ENCODE measurements at regions not wholly inside any gene's neighbourhood (a gene's known extent, or its start where the extent isn't known, plus 50 kb on each side); places are given as distances from the start of the nearest gene placed in this dataset.
A peak's percentile ranks its signal among the peaks of the same experiment; 100 is the strongest.
"Not testable (repeated sequence)": the region's sequence is repeated elsewhere in the genome, so short reads cannot be mapped to it uniquely, and the experiment has no call there.

- H3K27ac ChIP-seq = peak overlapping the region; percentile 1; the same call in 1 of the 2 replicates
- TF ChIP-seq, protein P1, sequence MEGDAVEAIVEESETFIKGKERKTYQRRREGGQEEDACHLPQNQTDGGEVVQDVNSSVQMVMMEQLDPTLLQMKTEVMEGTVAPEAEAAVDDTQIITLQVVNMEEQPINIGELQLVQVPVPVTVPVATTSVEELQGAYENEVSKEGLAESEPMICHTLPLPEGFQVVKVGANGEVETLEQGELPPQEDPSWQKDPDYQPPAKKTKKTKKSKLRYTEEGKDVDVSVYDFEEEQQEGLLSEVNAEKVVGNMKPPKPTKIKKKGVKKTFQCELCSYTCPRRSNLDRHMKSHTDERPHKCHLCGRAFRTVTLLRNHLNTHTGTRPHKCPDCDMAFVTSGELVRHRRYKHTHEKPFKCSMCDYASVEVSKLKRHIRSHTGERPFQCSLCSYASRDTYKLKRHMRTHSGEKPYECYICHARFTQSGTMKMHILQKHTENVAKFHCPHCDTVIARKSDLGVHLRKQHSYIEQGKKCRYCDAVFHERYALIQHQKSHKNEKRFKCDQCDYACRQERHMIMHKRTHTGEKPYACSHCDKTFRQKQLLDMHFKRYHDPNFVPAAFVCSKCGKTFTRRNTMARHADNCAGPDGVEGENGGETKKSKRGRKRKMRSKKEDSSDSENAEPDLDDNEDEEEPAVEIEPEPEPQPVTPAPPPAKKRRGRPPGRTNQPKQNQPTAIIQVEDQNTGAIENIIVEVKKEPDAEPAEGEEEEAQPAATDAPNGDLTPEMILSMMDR (conservative IDR thresholded peaks at IDR 0.05) = no peak
- no peak for TF ChIP-seq ZFX (IDR thresholded peaks at IDR 0.05)
These were observed 198.9 kb upstream of the SFSWAP start for GRCh38 chr12:131511803-131512561.

DNA sequence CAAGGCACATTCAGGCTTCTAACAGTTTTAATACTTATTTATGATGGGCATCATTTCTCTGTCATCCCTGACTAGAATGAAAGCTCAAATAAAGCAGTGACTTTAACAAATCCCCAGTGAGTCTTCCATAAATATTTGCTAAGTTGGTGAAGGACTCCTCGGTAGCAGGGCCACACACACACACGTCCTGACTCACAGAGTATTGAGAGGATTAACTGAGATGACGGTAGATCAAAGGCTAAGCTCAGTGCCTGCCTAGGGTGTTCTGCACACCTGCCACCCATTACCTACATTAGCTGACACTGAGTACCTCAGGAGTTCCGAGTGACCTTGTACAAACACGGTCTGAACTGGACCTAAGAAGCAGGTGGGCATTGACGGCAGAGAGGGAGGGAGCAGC lies 197.3 kb upstream of the SFSWAP start:
- no peak for TF ChIP-seq ZFX (IDR thresholded peaks at IDR 0.05)
- TF ChIP-seq, protein P1 (conservative IDR thresholded peaks at IDR 0.05) = no peak
- H3K27ac ChIP-seq = peak overlapping the region; percentile 16; the same call in 1 of the 2 replicates

- not testable (repeated sequence) for H3K27ac ChIP-seq
These were observed 190.3 kb upstream of the SFSWAP start for GRCh38 chr12:131520553-131520952.

- no peak overlapping the region for H3K27ac ChIP-seq
- TF ChIP-seq, protein P1 (conservative IDR thresholded peaks at IDR 0.05) = no peak
- TF ChIP-seq ZFX (IDR thresholded peaks at IDR 0.05) = no peak
These were observed 189.6 kb upstream of the SFSWAP start for GRCh38 chr12:131521326-131521725.

DNA sequence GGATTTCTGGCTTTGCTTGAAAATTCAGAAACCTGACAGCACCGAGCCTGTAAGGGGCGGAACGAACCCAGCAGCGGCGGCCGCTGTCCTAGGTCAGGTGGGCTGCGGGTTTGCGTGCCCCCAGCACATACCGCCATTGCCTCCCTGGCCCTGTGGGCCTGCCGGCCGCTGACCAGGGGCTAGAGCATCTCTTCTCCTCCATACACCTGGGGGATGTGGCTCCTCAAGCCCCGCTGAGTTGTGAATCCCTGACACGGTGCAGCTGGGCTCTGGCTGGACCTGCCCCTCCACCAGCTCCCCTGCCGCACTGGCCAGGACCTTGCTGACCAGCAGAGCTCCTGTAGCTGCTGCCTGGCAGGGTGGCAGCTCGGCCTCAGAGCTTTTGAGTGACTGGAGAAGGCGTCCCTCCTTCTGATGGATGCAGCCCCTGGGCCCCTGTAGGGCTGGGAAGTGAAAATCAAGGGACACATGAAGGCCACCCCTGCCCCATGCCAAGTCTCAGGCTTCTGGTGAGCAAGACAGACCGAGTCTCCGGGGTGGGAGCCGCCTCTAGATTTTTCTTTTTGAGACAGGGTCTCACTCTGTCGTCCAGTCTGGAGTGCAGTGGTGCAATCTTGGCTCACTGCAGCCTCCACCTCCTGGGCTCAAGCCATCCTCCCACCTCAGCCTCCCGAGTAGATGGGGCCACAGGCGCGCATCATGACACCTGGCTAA lies 184.9 kb upstream of the SFSWAP start:
- no peak overlapping the region for H3K27ac ChIP-seq
- no peak for TF ChIP-seq ZFX (IDR thresholded peaks at IDR 0.05)

DNA sequence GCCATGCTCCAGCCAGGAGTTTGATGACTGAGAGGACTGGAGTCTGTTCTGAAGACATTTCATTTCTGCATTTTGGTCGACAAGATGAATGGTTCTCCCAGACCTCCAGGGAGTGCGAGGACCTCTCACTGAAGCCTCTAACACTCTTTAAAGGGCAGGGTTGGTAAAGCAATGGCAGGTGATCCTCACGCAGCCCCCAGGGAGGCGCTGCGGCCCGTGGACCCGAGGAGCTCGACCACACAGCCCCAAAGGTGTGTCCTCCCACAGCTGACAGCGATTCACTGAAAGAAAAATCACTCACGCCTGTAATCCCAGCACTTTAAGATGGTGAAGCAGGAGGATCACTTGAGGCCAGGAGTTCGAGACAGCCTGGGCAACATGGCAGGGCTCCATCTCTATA lies 183.8 kb upstream of the SFSWAP start:
- TF ChIP-seq, protein P1 (conservative IDR thresholded peaks at IDR 0.05) = no peak
- no peak for TF ChIP-seq ZFX (IDR thresholded peaks at IDR 0.05)
- no peak overlapping the region for H3K27ac ChIP-seq

GRCh38 chr12:131527736-131528135 lies 183.2 kb upstream of the SFSWAP start:
- H3K27ac ChIP-seq = no peak overlapping the region
- TF ChIP-seq, protein P1 (conservative IDR thresholded peaks at IDR 0.05) = no peak
- no peak for TF ChIP-seq ZFX (IDR thresholded peaks at IDR 0.05)

GRCh38 chr12:131528144-131528543 lies 182.7 kb upstream of the SFSWAP start:
- no peak overlapping the region for H3K27ac ChIP-seq
- TF ChIP-seq ZFX (IDR thresholded peaks at IDR 0.05) = no peak
- TF ChIP-seq, protein P1 (conservative IDR thresholded peaks at IDR 0.05) = no peak
